Stomach (tissue), 4 donors: ENCODE measurements at regions not wholly inside any gene's neighbourhood (a gene's known extent, or its start where the extent isn't known, plus 50 kb on each side); places are given as distances from the start of the nearest gene placed in this dataset.

Experiments
- POLR2A ChIP-seq, 4 donors: fragments of 450-650 bp; IDR thresholded peaks; one replicate each; pipeline ENCODE4 v1.6.1; 2016; ENCODE audit warnings: antibody characterized with exemption in 4 of 4, control low read depth in 2 of 4, mild to moderate bottlenecking in 1 of 4, moderate library complexity in 1 of 4
- POLR2AphosphoS5 ChIP-seq, 3 donors: sonication (generic); formaldehyde crosslinking; IDR thresholded peaks; one replicate each; pipeline ENCODE4 v1.6.1; 2016; ENCODE audit warnings: antibody characterized with exemption in 3 of 3
- TF ChIP-seq, protein P1 (sequence below), 7 experiments: fragments of 450-650 bp in 4 of 7; fragments of 200-600 bp in 3 of 7; sonication (generic) in 3 of 7; IDR thresholded peaks; one replicate each; pipeline ENCODE4 v1.5.1; 2016 to 2019; ENCODE audit warnings: antibody characterized with exemption in 7 of 7, control low read depth in 2 of 7, mild to moderate bottlenecking in 1 of 7

- TF ChIP-seq, protein P1, sequence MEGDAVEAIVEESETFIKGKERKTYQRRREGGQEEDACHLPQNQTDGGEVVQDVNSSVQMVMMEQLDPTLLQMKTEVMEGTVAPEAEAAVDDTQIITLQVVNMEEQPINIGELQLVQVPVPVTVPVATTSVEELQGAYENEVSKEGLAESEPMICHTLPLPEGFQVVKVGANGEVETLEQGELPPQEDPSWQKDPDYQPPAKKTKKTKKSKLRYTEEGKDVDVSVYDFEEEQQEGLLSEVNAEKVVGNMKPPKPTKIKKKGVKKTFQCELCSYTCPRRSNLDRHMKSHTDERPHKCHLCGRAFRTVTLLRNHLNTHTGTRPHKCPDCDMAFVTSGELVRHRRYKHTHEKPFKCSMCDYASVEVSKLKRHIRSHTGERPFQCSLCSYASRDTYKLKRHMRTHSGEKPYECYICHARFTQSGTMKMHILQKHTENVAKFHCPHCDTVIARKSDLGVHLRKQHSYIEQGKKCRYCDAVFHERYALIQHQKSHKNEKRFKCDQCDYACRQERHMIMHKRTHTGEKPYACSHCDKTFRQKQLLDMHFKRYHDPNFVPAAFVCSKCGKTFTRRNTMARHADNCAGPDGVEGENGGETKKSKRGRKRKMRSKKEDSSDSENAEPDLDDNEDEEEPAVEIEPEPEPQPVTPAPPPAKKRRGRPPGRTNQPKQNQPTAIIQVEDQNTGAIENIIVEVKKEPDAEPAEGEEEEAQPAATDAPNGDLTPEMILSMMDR (IDR thresholded peaks at IDR 0.05): no peak
- TF ChIP-seq POLR2A (IDR thresholded peaks at IDR 0.05): no peak
- no peak for TF ChIP-seq POLR2AphosphoS5 (IDR thresholded peaks at IDR 0.05)
These were observed 626.6 kb downstream of the KCNT2 start for GRCh38 chr1:195981448-195982139.
